MM.1S (cell line): ENCODE measurements at regions not wholly inside any gene's neighbourhood (a gene's known extent, or its start where the extent isn't known, plus 50 kb on each side); places are given as distances from the start of the nearest gene placed in this dataset.

Source experiments
- EZH2 ChIP-seq: fragments of 300-600 bp; sonication (generic); optimal IDR thresholded peaks from 2 replicates; pipeline ENCODE3; 2017; ENCODE audit warnings: low read depth, mild to moderate bottlenecking, antibody characterized with exemption, low read length, mixed read lengths
- TF ChIP-seq, protein P1 (sequence below): fragments of 300-600 bp; sonication (generic); IDR thresholded peaks from 2 replicates; pipeline ENCODE4 v1.5.1; 2016; ENCODE audit warnings: antibody characterized with exemption, low read length, mixed read lengths

DNA sequence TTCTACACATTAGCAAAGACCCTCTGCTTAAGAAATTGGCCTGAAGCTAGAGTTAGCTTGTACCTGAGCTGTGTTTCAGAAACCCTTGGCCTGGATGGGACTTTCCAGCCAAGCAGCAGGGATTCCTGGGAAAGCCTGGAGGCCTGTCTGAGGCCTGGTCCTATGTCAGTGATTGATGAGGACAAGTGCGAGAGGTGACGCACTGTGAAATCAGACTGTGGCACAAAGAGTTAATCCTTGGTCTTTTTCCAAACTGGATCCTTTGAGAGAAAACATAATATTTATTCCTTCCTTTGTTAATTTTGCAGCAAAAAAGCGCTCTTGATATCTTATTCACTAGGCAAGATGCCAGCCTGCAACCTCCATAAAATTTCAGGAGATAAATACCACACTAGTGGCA is 225.0 kb upstream of the ATP11B start:
- TF ChIP-seq, protein P1, sequence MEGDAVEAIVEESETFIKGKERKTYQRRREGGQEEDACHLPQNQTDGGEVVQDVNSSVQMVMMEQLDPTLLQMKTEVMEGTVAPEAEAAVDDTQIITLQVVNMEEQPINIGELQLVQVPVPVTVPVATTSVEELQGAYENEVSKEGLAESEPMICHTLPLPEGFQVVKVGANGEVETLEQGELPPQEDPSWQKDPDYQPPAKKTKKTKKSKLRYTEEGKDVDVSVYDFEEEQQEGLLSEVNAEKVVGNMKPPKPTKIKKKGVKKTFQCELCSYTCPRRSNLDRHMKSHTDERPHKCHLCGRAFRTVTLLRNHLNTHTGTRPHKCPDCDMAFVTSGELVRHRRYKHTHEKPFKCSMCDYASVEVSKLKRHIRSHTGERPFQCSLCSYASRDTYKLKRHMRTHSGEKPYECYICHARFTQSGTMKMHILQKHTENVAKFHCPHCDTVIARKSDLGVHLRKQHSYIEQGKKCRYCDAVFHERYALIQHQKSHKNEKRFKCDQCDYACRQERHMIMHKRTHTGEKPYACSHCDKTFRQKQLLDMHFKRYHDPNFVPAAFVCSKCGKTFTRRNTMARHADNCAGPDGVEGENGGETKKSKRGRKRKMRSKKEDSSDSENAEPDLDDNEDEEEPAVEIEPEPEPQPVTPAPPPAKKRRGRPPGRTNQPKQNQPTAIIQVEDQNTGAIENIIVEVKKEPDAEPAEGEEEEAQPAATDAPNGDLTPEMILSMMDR: no peak
- TF ChIP-seq EZH2: no peak
